ENCODE measurements at regions not wholly inside any gene's neighbourhood (a gene's known extent, or its start where the extent isn't known, plus 50 kb on each side); places are given as distances from the start of the nearest gene placed in this dataset.
"Not testable (repeated sequence)": the region's sequence is repeated elsewhere in the genome, so short reads cannot be mapped to it uniquely, and the experiment has no call there.

DNA sequence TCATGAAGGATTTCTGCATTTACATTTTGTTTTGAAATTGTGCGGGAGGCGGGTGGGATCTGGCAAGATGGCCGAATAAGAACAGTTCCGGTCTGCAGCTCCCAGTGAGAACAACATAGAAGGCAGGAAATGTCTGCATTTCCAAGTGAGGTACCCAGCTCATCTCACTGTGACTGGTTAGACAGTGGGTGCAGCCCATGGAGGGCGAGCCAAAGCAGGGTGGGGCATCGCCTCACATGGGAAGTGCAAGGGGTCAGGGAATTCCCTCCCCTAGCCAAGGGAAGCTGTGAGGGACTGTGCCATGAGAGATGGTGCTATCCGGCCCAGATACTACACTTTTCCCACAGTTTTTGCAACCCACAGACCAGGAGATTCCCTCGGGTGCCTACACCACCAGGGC is 215.0 kb upstream of the USP24 start:
- CTCF ChIA-PET (ENCODE audit: unreplicated experiment); H3K27ac ChIP-seq (ENCODE audit: low read depth, low read length, poor library complexity, severe bottlenecking); H3K9me3 ChIP-seq (ENCODE audit: low read length); H4K20me1 ChIP-seq (ENCODE audit: insufficient read depth, low read length); intact Hi-C loops (cut with micrococcal nuclease; ENCODE audit: unreplicated experiment); POLR2A ChIA-PET; DNase-seq (ENCODE audit: low spot score); H3K4me3 ChIP-seq (ENCODE audit: low read depth, low read length, poor library complexity, severe bottlenecking); H3K4me2 ChIP-seq (ENCODE audit: low read length); H2AFZ ChIP-seq (ENCODE audit: low read length); H3K36me3 ChIP-seq (ENCODE audit: insufficient read depth, low read length); H3K79me2 ChIP-seq (ENCODE audit: insufficient read depth, low read depth, low read length); H3K9me2 ChIP-seq (ENCODE audit: insufficient read depth, low read length); H3K4me1 ChIP-seq (ENCODE audit: insufficient read depth, low read length, poor library complexity, severe bottlenecking); BruUV-seq (replicated peaks): not testable (repeated sequence)

DNA sequence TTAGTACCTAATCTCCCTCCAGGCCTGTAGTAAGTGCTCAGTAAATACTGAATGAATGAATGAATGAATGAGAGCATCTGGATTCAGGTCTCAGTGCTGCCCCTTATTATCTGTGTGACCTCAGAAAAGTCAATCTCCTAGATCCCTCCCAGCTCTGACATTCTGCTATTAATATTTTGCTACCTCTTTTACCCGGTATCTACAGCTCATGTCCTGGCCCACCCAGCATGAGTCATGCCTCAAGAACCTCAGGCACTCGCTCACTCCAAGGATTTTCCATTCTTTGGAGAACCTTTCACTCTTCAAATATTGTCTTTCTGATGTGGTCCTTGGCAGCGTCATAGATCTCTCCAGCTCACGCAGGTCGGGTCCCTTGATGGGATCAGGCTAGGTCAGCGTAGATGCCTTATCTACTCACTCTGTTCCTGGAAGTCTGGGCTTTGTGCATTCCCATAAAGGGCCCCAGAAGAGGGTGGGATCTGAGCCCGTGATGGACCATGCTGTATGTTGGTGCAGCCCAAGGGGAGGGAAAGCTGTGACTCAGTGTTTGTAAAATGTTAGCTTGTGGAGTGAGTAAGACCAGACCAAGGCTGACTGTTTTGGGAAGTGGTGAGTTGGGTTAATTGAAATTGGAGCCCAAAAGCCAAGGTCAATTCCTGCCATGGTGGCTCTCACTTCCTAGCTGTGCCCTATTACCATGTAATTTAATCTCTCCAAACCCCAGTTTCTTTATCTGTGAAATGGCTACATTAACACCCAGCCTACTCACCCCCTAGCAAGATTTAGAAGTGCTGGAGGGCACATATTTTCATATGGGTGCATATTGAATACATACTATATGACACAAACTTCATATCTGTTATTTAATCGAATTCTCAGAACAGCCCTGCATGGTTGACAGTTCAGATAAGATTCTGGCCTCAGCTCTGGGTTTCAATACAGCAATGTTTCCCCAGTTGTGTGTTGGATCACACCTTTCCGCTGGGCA is 214.1 kb upstream of the USP24 start:
- ChIA-PET CTCF (ENCODE audit: unreplicated experiment) (no interaction called here), POLR2A (no interaction called here)
- no TSS peak for BruUV-seq (replicated peaks)

GRCh38 chr1:55428231-55428630 is 213.1 kb upstream of the USP24 start:
- H3K9me3 ChIP-seq (ENCODE audit: low read length), result no peaks in the 10 kb centered on the region
- H3K27ac ChIP-seq (ENCODE audit: low read depth, low read length, poor library complexity, severe bottlenecking), result no peak overlapping the region
- no peaks in the 10 kb centered on the region for H3K79me2 ChIP-seq (ENCODE audit: insufficient read depth, low read depth, low read length)
- no peaks in the 10 kb centered on the region for H3K4me1 ChIP-seq (ENCODE audit: insufficient read depth, low read length, poor library complexity, severe bottlenecking)
- no peak for DNase-seq (ENCODE audit: low spot score)
- intact Hi-C loops (cut with micrococcal nuclease; ENCODE audit: unreplicated experiment), result no loop called here
- H3K4me2 ChIP-seq (ENCODE audit: low read length), result no peak overlapping the region
- H4K20me1 ChIP-seq (ENCODE audit: insufficient read depth, low read length), result no peaks in the 10 kb centered on the region
- no peaks in the 10 kb centered on the region for H3K36me3 ChIP-seq (ENCODE audit: insufficient read depth, low read length)
- BruUV-seq (replicated peaks), result no TSS peak
- H2AFZ ChIP-seq (ENCODE audit: low read length), result no peak overlapping the region
- H3K4me3 ChIP-seq (ENCODE audit: low read depth, low read length, poor library complexity, severe bottlenecking), result no peak overlapping the region
- no peaks in the 10 kb centered on the region for H3K9me2 ChIP-seq (ENCODE audit: insufficient read depth, low read length)
- POLR2A ChIA-PET, result no interaction called here
- TF ChIP-seq EZH2phosphoT487 (IDR thresholded peaks at IDR 0.05; ENCODE audit: borderline replicate concordance, low read depth, low read length), result no peak
- TF ChIP-seq, protein P1, sequence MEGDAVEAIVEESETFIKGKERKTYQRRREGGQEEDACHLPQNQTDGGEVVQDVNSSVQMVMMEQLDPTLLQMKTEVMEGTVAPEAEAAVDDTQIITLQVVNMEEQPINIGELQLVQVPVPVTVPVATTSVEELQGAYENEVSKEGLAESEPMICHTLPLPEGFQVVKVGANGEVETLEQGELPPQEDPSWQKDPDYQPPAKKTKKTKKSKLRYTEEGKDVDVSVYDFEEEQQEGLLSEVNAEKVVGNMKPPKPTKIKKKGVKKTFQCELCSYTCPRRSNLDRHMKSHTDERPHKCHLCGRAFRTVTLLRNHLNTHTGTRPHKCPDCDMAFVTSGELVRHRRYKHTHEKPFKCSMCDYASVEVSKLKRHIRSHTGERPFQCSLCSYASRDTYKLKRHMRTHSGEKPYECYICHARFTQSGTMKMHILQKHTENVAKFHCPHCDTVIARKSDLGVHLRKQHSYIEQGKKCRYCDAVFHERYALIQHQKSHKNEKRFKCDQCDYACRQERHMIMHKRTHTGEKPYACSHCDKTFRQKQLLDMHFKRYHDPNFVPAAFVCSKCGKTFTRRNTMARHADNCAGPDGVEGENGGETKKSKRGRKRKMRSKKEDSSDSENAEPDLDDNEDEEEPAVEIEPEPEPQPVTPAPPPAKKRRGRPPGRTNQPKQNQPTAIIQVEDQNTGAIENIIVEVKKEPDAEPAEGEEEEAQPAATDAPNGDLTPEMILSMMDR (conservative IDR thresholded peaks at IDR 0.05; ENCODE audit: low read length), result no peak
- CTCF ChIA-PET (ENCODE audit: unreplicated experiment), result no interaction called here

More for the DNA sequence above, 214.1 kb upstream of the USP24 start:
- no peaks in the 10 kb centered on the region for H3K4me1 ChIP-seq (ENCODE audit: insufficient read depth, low read length, poor library complexity, severe bottlenecking)
- H3K4me2 ChIP-seq (ENCODE audit: low read length), result no peak overlapping the region
- no peaks in the 10 kb centered on the region for H3K9me3 ChIP-seq (ENCODE audit: low read length)
- no peak for DNase-seq (ENCODE audit: low spot score)
- H3K79me2 ChIP-seq (ENCODE audit: insufficient read depth, low read depth, low read length), result no peaks in the 10 kb centered on the region
- H3K36me3 ChIP-seq (ENCODE audit: insufficient read depth, low read length), result no peaks in the 10 kb centered on the region
- H2AFZ ChIP-seq (ENCODE audit: low read length), result no peak overlapping the region
- H3K9me2 ChIP-seq (ENCODE audit: insufficient read depth, low read length), result no peaks in the 10 kb centered on the region
- intact Hi-C loops (cut with micrococcal nuclease; ENCODE audit: unreplicated experiment), result no loop called here
- no peaks in the 10 kb centered on the region for H4K20me1 ChIP-seq (ENCODE audit: insufficient read depth, low read length)
- H3K27ac ChIP-seq (ENCODE audit: low read depth, low read length, poor library complexity, severe bottlenecking), result no peak overlapping the region
- no peak overlapping the region for H3K4me3 ChIP-seq (ENCODE audit: low read depth, low read length, poor library complexity, severe bottlenecking)
- no peak for TF ChIP-seq EZH2phosphoT487 (IDR thresholded peaks at IDR 0.05; ENCODE audit: borderline replicate concordance, low read depth, low read length)
- TF ChIP-seq, protein P1 (conservative IDR thresholded peaks at IDR 0.05; ENCODE audit: low read length), result no peak
